ENCODE measurements at regions not wholly inside any gene's neighbourhood (a gene's known extent, or its start where the extent isn't known, plus 50 kb on each side); places are given as distances from the start of the nearest gene placed in this dataset.
"Not testable (repeated sequence)": the region's sequence is repeated elsewhere in the genome, so short reads cannot be mapped to it uniquely, and the experiment has no call there.

GRCh38 chr5:24145806-24146205 lies 499.0 kb downstream of the CDH10 start:
- no peak for FAIRE-seq

- FAIRE-seq: no peak
Observed at GRCh38 chr5:24161559-24161958, 483.2 kb downstream of the CDH10 start.

GRCh38 chr5:24162343-24162742 lies 482.4 kb downstream of the CDH10 start:
- FAIRE-seq: no peak

- no peak for FAIRE-seq
Observed at GRCh38 chr5:24163091-24163490, 481.7 kb downstream of the CDH10 start.

- no peak for FAIRE-seq
Observed at GRCh38 chr5:24167806-24168205, 477.0 kb downstream of the CDH10 start.

GRCh38 chr5:24170026-24170425 lies 474.8 kb downstream of the CDH10 start:
- no peak for FAIRE-seq

- FAIRE-seq: not testable (repeated sequence)
Observed at GRCh38 chr5:24170930-24171329, 473.8 kb downstream of the CDH10 start.

GRCh38 chr5:24177821-24178220 lies 467.0 kb downstream of the CDH10 start:
- FAIRE-seq: no peak

GRCh38 chr5:24183981-24184380 lies 460.8 kb downstream of the CDH10 start:
- FAIRE-seq: no peak

- FAIRE-seq: no peak
Observed at GRCh38 chr5:24188216-24188925, 456.4 kb downstream of the CDH10 start.

- no peak for FAIRE-seq
Observed at GRCh38 chr5:24196789-24197188, 448.0 kb downstream of the CDH10 start.

GRCh38 chr5:24208686-24209106 lies 436.1 kb downstream of the CDH10 start:
- FAIRE-seq: no peak

GRCh38 chr5:24215114-24215513 lies 429.7 kb downstream of the CDH10 start:
- no peak for FAIRE-seq

- FAIRE-seq: no peak
Observed at GRCh38 chr5:24222876-24223275, 421.9 kb downstream of the CDH10 start.

- FAIRE-seq: no peak
Observed at GRCh38 chr5:24225051-24225450, 419.7 kb downstream of the CDH10 start.

- FAIRE-seq: no peak
Observed at GRCh38 chr5:24226479-24226878, 418.3 kb downstream of the CDH10 start.

GRCh38 chr5:24227881-24228280 lies 416.9 kb downstream of the CDH10 start:
- not testable (repeated sequence) for FAIRE-seq

GRCh38 chr5:24232041-24232440 lies 412.7 kb downstream of the CDH10 start:
- FAIRE-seq: no peak

GRCh38 chr5:24232929-24233498 lies 411.8 kb downstream of the CDH10 start:
- FAIRE-seq: no peak

- no peak for FAIRE-seq
Observed at GRCh38 chr5:24235946-24236345, 408.8 kb downstream of the CDH10 start.

- no peak for FAIRE-seq
Observed at GRCh38 chr5:24245821-24246220, 399.0 kb downstream of the CDH10 start.

GRCh38 chr5:24264547-24264946 lies 380.2 kb downstream of the CDH10 start:
- no peak for FAIRE-seq

- FAIRE-seq: no peak
Observed at GRCh38 chr5:24265306-24265705, 379.5 kb downstream of the CDH10 start.

GRCh38 chr5:24268482-24269056 lies 376.2 kb downstream of the CDH10 start:
- FAIRE-seq: no peak

Measured in colon (tissue), 2 donors.